ENCODE measurements at regions not wholly inside any gene's neighbourhood (a gene's known extent, or its start where the extent isn't known, plus 50 kb on each side); places are given as distances from the start of the nearest gene placed in this dataset.

- no peak for DNase-seq (ENCODE audit: extremely low read depth, low read depth, low spot score)
Measured at GRCh38 chr4:163948920-163949455, 454.5 kb downstream of the TMA16 start.

- DNase-seq (ENCODE audit: extremely low read depth, low read depth, low spot score): no peak
Measured at GRCh38 chr4:163949976-163950601, 455.6 kb downstream of the TMA16 start.

GRCh38 chr4:163955288-163955687, 460.8 kb downstream of the TMA16 start:
- no peak for DNase-seq (ENCODE audit: extremely low read depth, low read depth, low spot score)

GRCh38 chr4:163958751-163959150, 464.3 kb downstream of the TMA16 start:
- DNase-seq (ENCODE audit: extremely low read depth, low read depth, low spot score): no peak

GRCh38 chr4:163959932-163960331, 465.4 kb downstream of the TMA16 start:
- DNase-seq (ENCODE audit: extremely low read depth, low read depth, low spot score): no peak

GRCh38 chr4:163966612-163967011, 472.1 kb downstream of the TMA16 start:
- DNase-seq (ENCODE audit: extremely low read depth, low read depth, low spot score): no peak

- DNase-seq (ENCODE audit: extremely low read depth, low read depth, low spot score): no peak
Measured at GRCh38 chr4:163967263-163967662, 472.8 kb downstream of the TMA16 start.

GRCh38 chr4:163967710-163968109, 473.2 kb downstream of the TMA16 start:
- DNase-seq (ENCODE audit: extremely low read depth, low read depth, low spot score): no peak

GRCh38 chr4:163969291-163969690, 474.8 kb downstream of the TMA16 start:
- DNase-seq (ENCODE audit: extremely low read depth, low read depth, low spot score): no peak

- DNase-seq (ENCODE audit: extremely low read depth, low read depth, low spot score): no peak
Measured at GRCh38 chr4:163976588-163976987, 482.1 kb downstream of the TMA16 start.

GRCh38 chr4:163988391-163988790, 493.9 kb downstream of the TMA16 start:
- no peak for DNase-seq (ENCODE audit: extremely low read depth, low read depth, low spot score)

GRCh38 chr4:163988865-163989264, 494.4 kb downstream of the TMA16 start:
- DNase-seq (ENCODE audit: extremely low read depth, low read depth, low spot score): no peak

GRCh38 chr4:163991298-163991865, 496.9 kb downstream of the TMA16 start:
- no peak for DNase-seq (ENCODE audit: extremely low read depth, low read depth, low spot score)

- no peak for DNase-seq (ENCODE audit: extremely low read depth, low read depth, low spot score)
Measured at GRCh38 chr4:164009435-164009834, 514.9 kb downstream of the TMA16 start.

GRCh38 chr4:164011791-164012190, 517.3 kb downstream of the TMA16 start:
- DNase-seq (ENCODE audit: extremely low read depth, low read depth, low spot score): no peak

GRCh38 chr4:164012396-164013027, 518.0 kb downstream of the TMA16 start:
- DNase-seq (ENCODE audit: extremely low read depth, low read depth, low spot score): no peak

- no peak for DNase-seq (ENCODE audit: extremely low read depth, low read depth, low spot score)
Measured at GRCh38 chr4:164021947-164022346, 527.5 kb downstream of the TMA16 start.

- no peak for DNase-seq (ENCODE audit: extremely low read depth, low read depth, low spot score)
Measured at GRCh38 chr4:164023214-164023613, 528.7 kb downstream of the TMA16 start.

- no peak for DNase-seq (ENCODE audit: extremely low read depth, low read depth, low spot score)
Measured at GRCh38 chr4:164027805-164028204, 533.3 kb downstream of the TMA16 start.

GRCh38 chr4:164039482-164039881, 545.0 kb downstream of the TMA16 start:
- no peak for DNase-seq (ENCODE audit: extremely low read depth, low read depth, low spot score)

- no peak for DNase-seq (ENCODE audit: extremely low read depth, low read depth, low spot score)
Measured at GRCh38 chr4:164056426-164057142, 562.1 kb downstream of the TMA16 start.

Data from glomerular endothelial cell (primary cell).